ENCODE measurements at regions not wholly inside any gene's neighbourhood (a gene's known extent, or its start where the extent isn't known, plus 50 kb on each side); places are given as distances from the start of the nearest gene placed in this dataset.

GRCh38 chr1:239829535-239829934 lies 262.1 kb upstream of the FMN2 start:
- TF ChIP-seq, protein P1, sequence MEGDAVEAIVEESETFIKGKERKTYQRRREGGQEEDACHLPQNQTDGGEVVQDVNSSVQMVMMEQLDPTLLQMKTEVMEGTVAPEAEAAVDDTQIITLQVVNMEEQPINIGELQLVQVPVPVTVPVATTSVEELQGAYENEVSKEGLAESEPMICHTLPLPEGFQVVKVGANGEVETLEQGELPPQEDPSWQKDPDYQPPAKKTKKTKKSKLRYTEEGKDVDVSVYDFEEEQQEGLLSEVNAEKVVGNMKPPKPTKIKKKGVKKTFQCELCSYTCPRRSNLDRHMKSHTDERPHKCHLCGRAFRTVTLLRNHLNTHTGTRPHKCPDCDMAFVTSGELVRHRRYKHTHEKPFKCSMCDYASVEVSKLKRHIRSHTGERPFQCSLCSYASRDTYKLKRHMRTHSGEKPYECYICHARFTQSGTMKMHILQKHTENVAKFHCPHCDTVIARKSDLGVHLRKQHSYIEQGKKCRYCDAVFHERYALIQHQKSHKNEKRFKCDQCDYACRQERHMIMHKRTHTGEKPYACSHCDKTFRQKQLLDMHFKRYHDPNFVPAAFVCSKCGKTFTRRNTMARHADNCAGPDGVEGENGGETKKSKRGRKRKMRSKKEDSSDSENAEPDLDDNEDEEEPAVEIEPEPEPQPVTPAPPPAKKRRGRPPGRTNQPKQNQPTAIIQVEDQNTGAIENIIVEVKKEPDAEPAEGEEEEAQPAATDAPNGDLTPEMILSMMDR (IDR thresholded peaks at IDR 0.05): no peak
- TF ChIP-seq POLR2A (IDR thresholded peaks at IDR 0.05): no peak

Data from suprapubic skin (tissue), 3 donors.